ENCODE measurements at regions not wholly inside any gene's neighbourhood (a gene's known extent, or its start where the extent isn't known, plus 50 kb on each side); places are given as distances from the start of the nearest gene placed in this dataset.

GRCh38 chr9:75685062-75685461, 205.4 kb upstream of the PCSK5 start:
- TF ChIP-seq, protein P1, sequence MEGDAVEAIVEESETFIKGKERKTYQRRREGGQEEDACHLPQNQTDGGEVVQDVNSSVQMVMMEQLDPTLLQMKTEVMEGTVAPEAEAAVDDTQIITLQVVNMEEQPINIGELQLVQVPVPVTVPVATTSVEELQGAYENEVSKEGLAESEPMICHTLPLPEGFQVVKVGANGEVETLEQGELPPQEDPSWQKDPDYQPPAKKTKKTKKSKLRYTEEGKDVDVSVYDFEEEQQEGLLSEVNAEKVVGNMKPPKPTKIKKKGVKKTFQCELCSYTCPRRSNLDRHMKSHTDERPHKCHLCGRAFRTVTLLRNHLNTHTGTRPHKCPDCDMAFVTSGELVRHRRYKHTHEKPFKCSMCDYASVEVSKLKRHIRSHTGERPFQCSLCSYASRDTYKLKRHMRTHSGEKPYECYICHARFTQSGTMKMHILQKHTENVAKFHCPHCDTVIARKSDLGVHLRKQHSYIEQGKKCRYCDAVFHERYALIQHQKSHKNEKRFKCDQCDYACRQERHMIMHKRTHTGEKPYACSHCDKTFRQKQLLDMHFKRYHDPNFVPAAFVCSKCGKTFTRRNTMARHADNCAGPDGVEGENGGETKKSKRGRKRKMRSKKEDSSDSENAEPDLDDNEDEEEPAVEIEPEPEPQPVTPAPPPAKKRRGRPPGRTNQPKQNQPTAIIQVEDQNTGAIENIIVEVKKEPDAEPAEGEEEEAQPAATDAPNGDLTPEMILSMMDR (conservative IDR thresholded peaks at IDR 0.05): no peak
- TF ChIP-seq ZFX (IDR thresholded peaks at IDR 0.05): no peak
